ENCODE measurements at regions not wholly inside any gene's neighbourhood (a gene's known extent, or its start where the extent isn't known, plus 50 kb on each side); places are given as distances from the start of the nearest gene placed in this dataset.

DNA sequence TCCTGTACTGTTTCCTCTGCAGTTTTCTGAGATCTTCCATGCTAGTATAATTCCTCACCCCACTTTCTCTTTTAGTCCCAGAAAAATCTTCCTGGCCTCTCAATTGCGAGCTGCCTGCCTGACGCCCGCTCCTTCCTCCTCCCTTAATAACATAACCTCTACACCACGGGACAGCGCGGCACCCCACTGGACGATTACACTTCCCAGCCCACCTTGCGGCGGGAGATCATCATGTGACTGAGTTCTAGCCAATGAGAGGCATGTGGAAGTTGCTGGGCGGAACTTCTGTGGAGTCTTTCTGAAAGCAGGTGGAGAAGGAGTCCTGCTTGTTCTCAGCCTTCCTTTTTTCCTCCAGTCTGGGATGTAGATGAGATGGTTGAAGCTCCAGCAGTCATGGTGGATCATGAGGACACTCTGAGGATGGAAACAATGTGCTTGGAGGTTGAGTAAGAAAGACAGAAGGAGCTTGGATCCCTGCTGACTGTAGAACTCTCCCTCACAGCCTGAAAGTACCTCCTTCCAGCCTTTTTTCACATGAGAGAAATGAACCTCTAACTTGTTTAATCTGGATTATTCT, 133.6 kb upstream of the VRK1 start (continued):
- TF ChIP-seq, protein P1, sequence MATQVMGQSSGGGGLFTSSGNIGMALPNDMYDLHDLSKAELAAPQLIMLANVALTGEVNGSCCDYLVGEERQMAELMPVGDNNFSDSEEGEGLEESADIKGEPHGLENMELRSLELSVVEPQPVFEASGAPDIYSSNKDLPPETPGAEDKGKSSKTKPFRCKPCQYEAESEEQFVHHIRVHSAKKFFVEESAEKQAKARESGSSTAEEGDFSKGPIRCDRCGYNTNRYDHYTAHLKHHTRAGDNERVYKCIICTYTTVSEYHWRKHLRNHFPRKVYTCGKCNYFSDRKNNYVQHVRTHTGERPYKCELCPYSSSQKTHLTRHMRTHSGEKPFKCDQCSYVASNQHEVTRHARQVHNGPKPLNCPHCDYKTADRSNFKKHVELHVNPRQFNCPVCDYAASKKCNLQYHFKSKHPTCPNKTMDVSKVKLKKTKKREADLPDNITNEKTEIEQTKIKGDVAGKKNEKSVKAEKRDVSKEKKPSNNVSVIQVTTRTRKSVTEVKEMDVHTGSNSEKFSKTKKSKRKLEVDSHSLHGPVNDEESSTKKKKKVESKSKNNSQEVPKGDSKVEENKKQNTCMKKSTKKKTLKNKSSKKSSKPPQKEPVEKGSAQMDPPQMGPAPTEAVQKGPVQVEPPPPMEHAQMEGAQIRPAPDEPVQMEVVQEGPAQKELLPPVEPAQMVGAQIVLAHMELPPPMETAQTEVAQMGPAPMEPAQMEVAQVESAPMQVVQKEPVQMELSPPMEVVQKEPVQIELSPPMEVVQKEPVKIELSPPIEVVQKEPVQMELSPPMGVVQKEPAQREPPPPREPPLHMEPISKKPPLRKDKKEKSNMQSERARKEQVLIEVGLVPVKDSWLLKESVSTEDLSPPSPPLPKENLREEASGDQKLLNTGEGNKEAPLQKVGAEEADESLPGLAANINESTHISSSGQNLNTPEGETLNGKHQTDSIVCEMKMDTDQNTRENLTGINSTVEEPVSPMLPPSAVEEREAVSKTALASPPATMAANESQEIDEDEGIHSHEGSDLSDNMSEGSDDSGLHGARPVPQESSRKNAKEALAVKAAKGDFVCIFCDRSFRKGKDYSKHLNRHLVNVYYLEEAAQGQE (IDR thresholded peaks at IDR 0.05; ENCODE audit: unreplicated experiment) = no peak
- no peak for TF ChIP-seq ZNF331 (CRISPR knock-in tag; IDR thresholded peaks at IDR 0.05; ENCODE audit: low read depth)
- no peak for TF ChIP-seq JUNB (IDR thresholded peaks at IDR 0.05; ENCODE audit: unreplicated experiment)
- no peak for TF ChIP-seq EZH2phosphoT487 (IDR thresholded peaks at IDR 0.05; ENCODE audit: unreplicated experiment)
- TF ChIP-seq, protein P2, sequence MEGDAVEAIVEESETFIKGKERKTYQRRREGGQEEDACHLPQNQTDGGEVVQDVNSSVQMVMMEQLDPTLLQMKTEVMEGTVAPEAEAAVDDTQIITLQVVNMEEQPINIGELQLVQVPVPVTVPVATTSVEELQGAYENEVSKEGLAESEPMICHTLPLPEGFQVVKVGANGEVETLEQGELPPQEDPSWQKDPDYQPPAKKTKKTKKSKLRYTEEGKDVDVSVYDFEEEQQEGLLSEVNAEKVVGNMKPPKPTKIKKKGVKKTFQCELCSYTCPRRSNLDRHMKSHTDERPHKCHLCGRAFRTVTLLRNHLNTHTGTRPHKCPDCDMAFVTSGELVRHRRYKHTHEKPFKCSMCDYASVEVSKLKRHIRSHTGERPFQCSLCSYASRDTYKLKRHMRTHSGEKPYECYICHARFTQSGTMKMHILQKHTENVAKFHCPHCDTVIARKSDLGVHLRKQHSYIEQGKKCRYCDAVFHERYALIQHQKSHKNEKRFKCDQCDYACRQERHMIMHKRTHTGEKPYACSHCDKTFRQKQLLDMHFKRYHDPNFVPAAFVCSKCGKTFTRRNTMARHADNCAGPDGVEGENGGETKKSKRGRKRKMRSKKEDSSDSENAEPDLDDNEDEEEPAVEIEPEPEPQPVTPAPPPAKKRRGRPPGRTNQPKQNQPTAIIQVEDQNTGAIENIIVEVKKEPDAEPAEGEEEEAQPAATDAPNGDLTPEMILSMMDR (conservative IDR thresholded peaks at IDR 0.05; ENCODE audit: low read depth in 2 of 2) = no peak
- TF ChIP-seq, protein P3, sequence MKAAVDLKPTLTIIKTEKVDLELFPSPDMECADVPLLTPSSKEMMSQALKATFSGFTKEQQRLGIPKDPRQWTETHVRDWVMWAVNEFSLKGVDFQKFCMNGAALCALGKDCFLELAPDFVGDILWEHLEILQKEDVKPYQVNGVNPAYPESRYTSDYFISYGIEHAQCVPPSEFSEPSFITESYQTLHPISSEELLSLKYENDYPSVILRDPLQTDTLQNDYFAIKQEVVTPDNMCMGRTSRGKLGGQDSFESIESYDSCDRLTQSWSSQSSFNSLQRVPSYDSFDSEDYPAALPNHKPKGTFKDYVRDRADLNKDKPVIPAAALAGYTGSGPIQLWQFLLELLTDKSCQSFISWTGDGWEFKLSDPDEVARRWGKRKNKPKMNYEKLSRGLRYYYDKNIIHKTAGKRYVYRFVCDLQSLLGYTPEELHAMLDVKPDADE (IDR thresholded peaks at IDR 0.05) = no peak
- TF ChIP-seq CREB1 (CRISPR knock-in tag; IDR thresholded peaks at IDR 0.05; ENCODE audit: low read depth) = no peak
- no peak for TF ChIP-seq POLR2AphosphoS5 (IDR thresholded peaks at IDR 0.05; ENCODE audit: low read depth)

DNA sequence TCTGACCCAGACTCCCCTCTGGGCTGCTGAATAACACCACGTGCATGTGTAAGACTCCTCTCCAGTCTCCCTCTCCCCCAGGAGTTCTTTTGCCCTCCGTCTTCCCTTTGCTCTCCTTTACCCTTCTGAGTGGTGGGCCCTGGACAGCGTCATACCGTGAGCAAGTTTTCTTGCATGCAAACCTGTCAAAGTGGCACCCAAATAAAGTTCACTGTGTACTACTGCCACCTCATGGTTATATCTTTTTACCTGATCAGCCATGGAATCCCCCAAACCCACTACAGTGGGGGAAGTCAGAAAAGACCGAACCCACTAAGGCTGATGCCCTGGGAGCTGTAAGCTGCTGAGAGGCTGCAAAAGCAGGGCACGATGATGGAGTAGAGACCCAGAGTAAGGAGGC, 131.1 kb upstream of the VRK1 start:
- Histone ChIP-seq H3K4me1 (ENCODE audit: insufficient read depth) (no peaks in the 10 kb centered on the region), H3K79me2 (replicated peaks; ENCODE audit: insufficient read depth) (no peaks in the 10 kb centered on the region), H3K9me2 (ENCODE audit: insufficient read depth) (no peaks in the 10 kb centered on the region), H3K4me3 (no peak overlapping the region), H3K27me3 (ENCODE audit: insufficient read depth) (no peaks in the 10 kb centered on the region), H3K27ac (ENCODE audit: low read depth) (no peak overlapping the region), H3F3A (replicated peaks; ENCODE audit: low read depth) (no peaks in the 10 kb centered on the region), H3K36me3 (ENCODE audit: insufficient read depth) (no peaks in the 10 kb centered on the region), H4K20me1 (replicated peaks; ENCODE audit: insufficient read depth) (no peaks in the 10 kb centered on the region), H2AFZ (no peak overlapping the region), H3K4me2 (no peak overlapping the region)
- Mint-ChIP-seq H3K36me3 (ENCODE audit: low read depth) (peaks cover 3% of the 10 kb centered on the region), H3K4me3 (no peak overlapping the region), H3K27me3 (ENCODE audit: insufficient read depth, low read depth, poor library complexity) (peaks cover 5% of the 10 kb centered on the region), H3K27ac (no peak overlapping the region), H3K9me3 (peaks cover 12% of the 10 kb centered on the region; the same call in 2 of the 3 replicates), H3K4me1 (peaks cover 10% of the 10 kb centered on the region)
- ATAC-seq (peak; percentile 43; the same call in 2 of the 3 replicates), DNase-seq (ENCODE audit: low spot score) (no peak)
- TF ChIP-seq NANOG (IDR thresholded peaks at IDR 0.05; ENCODE audit: borderline replicate concordance) (no peak), JUNB (IDR thresholded peaks at IDR 0.05; ENCODE audit: unreplicated experiment) (no peak), EZH2phosphoT487 (IDR thresholded peaks at IDR 0.05; ENCODE audit: unreplicated experiment) (no peak), ZNF331 (CRISPR knock-in tag; IDR thresholded peaks at IDR 0.05; ENCODE audit: low read depth) (no peak)
- TF ChIP-seq, protein P2 (conservative IDR thresholded peaks at IDR 0.05; ENCODE audit: low read depth in 2 of 2) = peak; percentile 35 to 46
- TF ChIP-seq, protein P1 (IDR thresholded peaks at IDR 0.05; ENCODE audit: unreplicated experiment) = no peak

All from GM23338 (cell line).